H54 (cell line): ENCODE measurements at regions not wholly inside any gene's neighbourhood (a gene's known extent, or its start where the extent isn't known, plus 50 kb on each side); places are given as distances from the start of the nearest gene placed in this dataset.
"Not testable (repeated sequence)": the region's sequence is repeated elsewhere in the genome, so short reads cannot be mapped to it uniquely, and the experiment has no call there.

Source experiments
- DNase-seq: peaks from one replicate; pipeline ENCODE4 v3.0.0; 2011; ENCODE audit warnings: low spot score, mixed read lengths; ENCODE audit not compliant: insufficient read length
- FAIRE-seq: peaks from 3 replicates; lab custom pipeline; 2011; peaks lifted over from hg19 to GRCh38; lab: Jason Lieb, UNC
- POLR2A ChIP-seq: IDR thresholded peaks from 2 replicates; pipeline ENCODE4 v1.6.1; 2011; ENCODE audit warnings: low read depth, mild to moderate bottlenecking, low read length

DNA sequence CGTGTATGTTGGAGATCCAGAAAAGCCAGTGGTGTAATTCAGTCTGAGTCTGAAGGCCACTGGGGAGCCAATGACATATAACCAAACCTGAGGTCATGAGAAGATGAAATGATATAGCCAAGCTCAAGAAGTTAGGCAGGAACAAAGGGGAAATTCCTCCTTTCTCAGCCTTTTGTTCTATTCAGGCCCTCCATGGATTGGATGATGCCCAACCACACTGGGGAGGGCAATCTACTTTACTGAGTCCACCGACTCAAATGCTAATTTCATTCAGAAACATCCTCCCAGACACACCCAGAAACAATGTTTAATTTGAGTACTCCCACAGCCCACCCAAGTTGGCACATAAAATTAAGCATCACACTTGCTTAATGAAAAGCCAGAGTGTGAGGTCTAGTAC is 183.6 kb downstream of the GJA1 start:
- TF ChIP-seq POLR2A, result no peak
- DNase-seq (no peak), FAIRE-seq (no peak)

DNA sequence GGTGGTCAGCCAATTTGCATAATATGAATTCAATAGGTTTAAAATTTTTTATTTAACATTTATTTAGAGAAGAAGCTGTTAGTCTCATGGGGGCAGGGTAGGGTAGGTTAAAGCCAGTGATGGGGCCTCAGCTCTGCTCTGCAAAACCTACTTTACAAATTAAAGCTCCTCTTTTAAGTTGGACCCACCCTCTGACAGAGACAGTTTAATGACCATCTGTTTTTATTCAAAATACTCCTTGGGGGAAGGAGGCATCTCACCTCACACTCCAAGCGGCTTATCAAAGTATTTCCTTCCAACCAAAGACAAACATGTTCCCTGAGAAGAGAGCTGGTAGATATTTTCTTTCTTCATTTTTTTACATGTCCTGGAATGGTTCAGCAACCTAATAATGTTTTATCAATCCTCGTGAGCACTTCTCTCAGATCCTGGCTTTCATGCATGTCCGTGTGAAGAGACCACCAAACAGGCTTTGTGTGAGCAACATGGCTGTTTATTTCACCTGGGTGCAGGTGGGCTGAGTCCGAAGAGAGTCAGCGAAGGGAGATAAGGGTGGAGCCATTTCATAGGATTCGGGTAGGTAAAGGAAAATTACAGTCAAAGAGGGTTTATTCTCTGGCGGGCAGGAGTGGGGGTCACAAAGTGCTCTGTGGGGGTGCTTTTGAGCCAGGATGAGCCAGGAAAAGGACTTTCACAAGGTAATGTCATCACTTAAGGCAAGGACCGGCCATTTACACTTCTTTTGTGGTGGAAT is 184.7 kb downstream of the GJA1 start:
- FAIRE-seq, result no peak
- DNase-seq, result no peak
- no peak for TF ChIP-seq POLR2A

DNA sequence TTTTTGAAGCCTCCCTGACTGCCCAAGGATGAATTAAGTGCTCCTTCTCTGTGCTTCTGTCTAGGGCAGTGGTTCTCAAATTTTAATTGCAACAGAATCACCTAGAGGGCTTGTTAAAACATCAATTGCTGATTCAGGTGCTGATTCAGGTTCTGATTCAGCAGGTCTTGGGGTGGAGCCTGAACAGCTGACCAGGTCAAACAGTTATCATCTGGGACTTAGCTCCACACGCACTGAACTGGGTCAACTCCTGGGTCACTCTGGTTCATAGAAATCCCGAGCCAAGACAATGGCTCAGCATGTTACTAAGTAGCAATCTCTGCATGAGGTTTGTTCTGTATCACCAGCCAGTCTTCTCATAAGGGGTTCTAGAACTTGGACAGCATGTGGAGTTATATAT is 192.3 kb downstream of the GJA1 start:
- DNase-seq, result no peak
- no peak for TF ChIP-seq POLR2A
- no peak for FAIRE-seq

DNA sequence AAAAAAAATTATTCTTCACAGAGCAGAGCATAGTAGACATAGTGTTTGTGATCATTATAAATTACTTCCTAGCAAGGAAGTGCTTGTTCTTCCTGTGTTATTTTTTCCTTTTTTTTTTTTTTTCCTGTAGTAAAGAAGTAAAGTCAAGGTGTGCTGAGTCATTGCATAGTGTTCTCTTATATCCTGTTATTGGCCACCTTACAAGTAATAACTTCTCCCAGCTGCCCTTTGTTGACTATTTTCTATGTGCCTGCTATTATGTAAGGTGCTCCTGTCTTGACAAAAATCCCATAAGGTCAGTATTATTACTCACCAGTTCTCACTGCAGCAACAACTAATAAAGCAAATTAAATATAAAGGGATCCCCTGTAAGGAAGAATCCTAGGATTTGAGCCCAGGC is 195.3 kb downstream of the GJA1 start:
- FAIRE-seq (no peak), DNase-seq (no peak)
- no peak for TF ChIP-seq POLR2A

DNA sequence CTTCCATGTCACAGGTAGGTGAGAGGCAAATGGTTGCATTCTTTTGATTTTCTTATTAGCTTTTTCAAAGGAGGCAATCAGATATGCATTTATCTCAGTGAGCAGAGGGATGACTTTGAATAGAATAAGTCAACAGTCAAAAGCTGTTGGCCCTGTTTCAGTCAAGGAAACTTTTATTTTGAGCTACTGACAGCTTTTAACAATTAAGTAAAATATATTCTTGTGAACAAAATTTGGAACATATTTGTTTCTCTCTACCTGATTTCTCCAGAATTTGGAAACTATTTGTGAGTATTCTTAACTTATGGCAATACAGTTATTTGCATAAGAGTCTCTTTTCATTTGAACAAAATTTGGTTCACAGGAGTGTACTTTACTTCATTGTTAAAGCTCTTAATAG is 196.3 kb downstream of the GJA1 start:
- DNase-seq, FAIRE-seq: not testable (repeated sequence)

DNA sequence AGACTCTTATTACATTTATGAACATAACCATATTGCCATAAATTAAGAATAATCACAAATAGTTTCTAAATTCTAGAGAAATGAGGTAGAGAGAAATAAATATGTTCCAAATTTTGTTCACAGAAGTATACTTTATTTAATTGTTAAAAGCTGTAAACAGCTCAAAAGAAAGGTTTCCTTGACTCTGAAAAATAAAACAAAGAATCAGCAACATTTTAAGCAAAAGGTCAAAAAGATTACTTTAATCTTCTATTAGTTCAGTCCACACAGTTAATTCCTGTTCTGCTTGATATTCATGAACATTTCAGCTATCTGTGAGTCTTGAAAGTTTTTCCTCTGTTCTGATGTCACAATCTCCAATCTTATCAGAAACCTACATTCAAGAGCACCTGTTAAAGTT is 197.9 kb downstream of the GJA1 start:
- TF ChIP-seq POLR2A, result no peak
- DNase-seq (no peak), FAIRE-seq (no peak)

DNA sequence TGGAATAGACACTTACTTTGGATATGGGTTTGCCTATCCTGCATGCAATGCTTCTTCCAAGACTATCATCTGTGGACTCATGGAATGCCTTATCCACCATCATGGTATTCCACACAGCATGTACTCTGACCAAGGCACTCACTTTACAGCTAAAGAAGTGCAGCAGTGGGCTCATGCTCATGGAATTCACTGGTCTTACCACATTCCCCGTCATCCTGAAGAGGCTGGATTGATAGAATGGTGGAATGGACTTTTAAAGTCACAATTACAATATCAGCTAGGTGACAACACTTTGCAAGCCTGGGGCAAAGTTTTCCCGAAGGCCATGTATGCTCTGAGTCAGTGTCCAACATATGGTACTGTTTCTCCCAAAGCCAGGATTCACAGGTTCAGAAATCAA is 199.1 kb downstream of the GJA1 start:
- not testable (repeated sequence) for FAIRE-seq, DNase-seq

DNA sequence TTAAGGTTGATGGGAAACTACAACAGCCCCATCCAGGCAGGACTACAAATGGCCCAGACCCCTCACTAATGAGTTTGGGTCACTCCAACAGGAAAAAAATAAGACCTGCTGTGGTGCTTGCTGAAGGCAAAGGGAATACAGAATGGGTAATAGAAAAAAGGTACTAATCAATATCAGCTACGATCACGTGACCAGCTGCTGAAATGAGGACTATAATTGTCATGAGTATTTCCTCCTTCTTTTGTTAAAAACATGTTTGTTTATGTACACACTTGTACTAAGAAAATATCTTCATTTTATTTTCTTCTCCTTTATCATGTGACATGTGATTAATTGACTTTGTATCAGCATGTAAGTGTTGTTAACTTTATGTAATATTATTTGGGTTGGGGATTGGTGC is 199.9 kb downstream of the GJA1 start:
- DNase-seq (no peak), FAIRE-seq (no peak)
- TF ChIP-seq POLR2A, result no peak

DNA sequence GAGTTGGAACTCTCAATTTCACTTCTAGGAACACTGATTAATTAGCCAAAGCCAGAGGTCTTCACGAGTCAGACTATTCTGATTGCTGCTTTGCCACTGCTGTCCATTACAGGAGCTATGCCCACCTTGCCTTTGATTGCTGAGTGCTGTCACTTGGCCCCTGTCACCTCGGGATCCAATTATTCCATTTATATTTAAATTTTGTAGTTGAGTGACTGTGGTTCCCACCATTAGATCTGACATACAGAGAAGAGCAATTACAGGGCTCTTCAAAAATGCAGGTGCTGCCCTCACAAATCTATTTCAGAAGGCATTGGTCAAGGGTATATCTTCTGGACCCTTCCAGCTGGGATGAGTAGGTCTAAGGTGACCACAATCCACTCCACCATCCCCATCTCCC is 200.8 kb downstream of the GJA1 start:
- DNase-seq, FAIRE-seq: not testable (repeated sequence)

DNA sequence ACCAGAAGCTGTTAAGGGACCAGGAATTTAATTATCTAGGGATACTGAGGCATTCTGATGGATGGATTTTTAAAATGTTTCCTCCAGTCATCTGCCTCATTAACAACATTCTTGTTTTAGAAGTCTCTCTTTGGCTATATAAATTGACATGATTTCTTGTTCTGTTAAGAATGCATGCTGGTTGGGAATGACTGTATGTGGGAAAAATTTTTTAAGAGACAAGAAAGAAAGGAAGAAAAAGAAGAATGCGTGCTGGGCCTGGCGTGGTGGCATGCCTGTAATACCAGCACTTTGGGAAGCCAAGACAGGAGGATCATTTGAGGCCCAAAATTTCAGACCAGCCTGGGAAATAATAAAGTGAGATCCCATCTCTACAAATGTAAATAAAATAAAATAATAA is 203.6 kb downstream of the GJA1 start:
- no peak for DNase-seq
- no peak for FAIRE-seq
- TF ChIP-seq POLR2A, result no peak

DNA sequence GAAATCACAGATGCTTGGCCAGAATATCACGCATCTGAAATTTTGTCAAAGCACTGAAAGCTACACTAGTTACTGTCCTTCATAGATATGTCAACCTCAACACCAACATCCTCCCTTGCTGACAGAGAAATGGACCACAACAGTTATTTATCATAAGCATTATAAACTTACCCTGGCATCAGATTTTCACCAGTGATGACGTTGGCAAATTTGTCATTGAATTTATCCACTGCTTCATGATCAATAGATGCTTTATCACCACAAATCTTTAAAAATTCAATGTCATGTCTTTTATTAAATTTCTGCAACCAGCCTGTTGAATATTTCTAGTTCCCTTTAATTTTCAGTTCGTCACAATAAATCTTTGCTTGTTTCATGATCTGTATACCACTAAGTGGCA is 205.7 kb downstream of the GJA1 start:
- DNase-seq, result no peak
- no peak for TF ChIP-seq POLR2A
- no peak for FAIRE-seq

DNA sequence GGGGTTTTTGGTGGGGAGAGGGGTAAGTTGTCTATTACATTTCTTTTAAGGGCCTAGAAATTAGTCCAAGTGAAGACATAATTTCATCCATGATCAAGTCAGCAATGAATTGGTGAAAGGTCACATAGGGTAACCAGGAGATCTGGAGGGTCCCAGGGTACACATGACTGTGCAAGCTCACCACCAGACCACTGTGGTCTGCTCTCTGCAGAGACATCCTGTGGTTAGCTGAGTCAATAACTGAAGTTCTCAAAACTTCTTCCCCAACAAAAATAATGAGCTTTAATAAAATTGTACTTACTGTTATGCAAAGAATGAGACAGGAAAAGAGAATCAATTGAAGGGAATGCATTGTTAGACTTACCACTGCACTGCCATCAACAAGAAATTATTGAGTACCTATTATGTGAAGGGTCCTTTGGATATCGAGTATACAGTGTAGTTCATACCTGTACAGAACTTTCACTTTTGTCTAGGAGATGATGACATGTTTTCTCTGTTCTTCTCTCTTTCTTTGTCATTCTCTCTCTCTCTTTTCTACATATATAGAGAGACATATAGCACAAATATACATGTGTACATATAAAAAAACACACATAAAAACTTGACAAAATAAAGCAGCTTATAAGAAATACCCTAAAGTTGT is 209.8 kb downstream of the GJA1 start:
- no peak for TF ChIP-seq POLR2A
- FAIRE-seq (no peak), DNase-seq (no peak)

DNA sequence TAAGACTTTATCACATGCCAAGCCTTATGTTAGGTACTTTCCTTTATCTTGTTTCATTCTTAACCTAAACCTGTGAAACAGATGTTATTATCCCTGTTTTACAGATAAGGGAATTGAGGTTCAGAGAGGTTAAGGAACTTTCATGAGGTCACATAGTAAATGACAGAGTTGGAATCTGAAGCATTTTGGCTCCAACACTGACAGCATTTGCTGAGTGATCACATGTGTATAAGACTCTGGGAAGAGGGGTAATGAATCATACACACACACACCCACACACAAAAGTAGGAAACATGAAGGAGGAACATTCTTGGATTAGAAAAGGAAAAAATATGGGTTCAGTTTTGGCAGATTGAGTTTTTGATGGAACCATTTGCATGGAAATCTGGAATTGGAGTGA is 212.5 kb downstream of the GJA1 start:
- FAIRE-seq, result peak; percentile 72
- DNase-seq, result no peak

DNA sequence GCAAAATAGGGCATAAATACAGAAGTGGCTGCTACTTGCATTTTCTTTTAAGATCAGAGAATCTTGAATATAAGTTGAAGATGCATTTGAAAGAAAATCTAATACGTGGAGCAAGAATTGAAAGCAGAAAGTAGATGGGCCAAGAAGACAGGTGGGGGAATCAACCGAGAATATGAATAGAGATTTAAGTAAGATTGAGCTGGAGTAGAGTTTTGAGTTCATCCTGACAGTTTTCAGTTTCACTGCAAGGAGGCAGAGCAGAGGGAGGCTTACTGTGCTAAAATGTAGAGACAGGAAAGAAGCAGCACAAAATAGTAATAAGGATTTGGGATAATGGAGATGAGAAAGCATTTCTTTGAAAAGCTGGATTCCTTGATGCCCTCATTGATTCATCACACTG is 214.5 kb downstream of the GJA1 start:
- FAIRE-seq (no peak), DNase-seq (no peak)
- no peak for TF ChIP-seq POLR2A

More for the DNA sequence above, 212.5 kb downstream of the GJA1 start:
- no peak for TF ChIP-seq POLR2A

DNA sequence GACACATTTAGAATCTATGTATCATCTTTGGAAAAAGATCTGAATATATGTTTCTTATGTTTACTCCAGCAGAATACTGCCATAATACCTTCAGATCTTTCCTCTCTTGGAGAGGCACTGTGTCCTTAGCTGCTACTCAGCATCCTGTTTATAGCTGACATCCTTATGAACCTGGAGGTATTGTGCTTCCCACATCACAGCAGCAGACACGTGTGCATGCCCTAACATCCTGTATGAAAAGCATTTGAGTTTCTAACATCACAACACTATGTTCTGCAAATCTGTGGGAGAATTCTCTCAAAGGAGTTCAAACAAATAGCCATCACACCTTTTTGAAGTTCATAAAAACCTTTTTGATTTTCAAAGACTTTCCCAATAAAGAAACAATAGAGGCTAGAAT is 216.0 kb downstream of the GJA1 start:
- TF ChIP-seq POLR2A, result no peak
- DNase-seq (no peak), FAIRE-seq (no peak)
